Urinary bladder (tissue), 4 donors: ENCODE measurements at regions not wholly inside any gene's neighbourhood (a gene's known extent, or its start where the extent isn't known, plus 50 kb on each side); places are given as distances from the start of the nearest gene placed in this dataset. TPM values are rescaled to one million over a fixed set of nuclear protein-coding genes. Genes with fewer than 3 reads are reported as not detected.

Experiments
- DNase-seq: peaks from one replicate; pipeline ENCODE4 v3.0.0-alpha.2; 2015; ENCODE audit errors: extremely low spot score
- H3K27ac ChIP-seq: one replicate; pipeline ENCODE4 v1.5.1; 2013; ENCODE audit warnings: low read depth, mild to moderate bottlenecking, moderate library complexity
- H3K36me3 ChIP-seq: one replicate; pipeline ENCODE4 v1.6.1; 2013; ENCODE audit warnings: mild to moderate bottlenecking, moderate library complexity; ENCODE audit not compliant: insufficient read depth
- H3K4me1 ChIP-seq: one replicate; pipeline ENCODE4 v1.6.1; 2013; ENCODE audit warnings: mild to moderate bottlenecking, moderate library complexity; ENCODE audit not compliant: insufficient read depth
- H3K4me3 ChIP-seq: one replicate; pipeline ENCODE4 v1.5.1; 2013; ENCODE audit warnings: low read depth, low read length
- WGBS: extraction: QIAGEN DNeasy Blood & Tissue Kit; methylation state at CpG from one replicate; pipeline ENCODE4 v1.1.7; 2013; 5-methylcytosine and 5-hydroxymethylcytosine counted together
- small RNA-seq: library from RNA; depleted of rRNA; stranded (forward); fragments of <200 nt; gene quantifications from one replicate; pipeline ENCODE3, GENCODE V24; 2014
- donor health status: healthy with polysubstance abuse.
- donor health status: healthy.

DNA sequence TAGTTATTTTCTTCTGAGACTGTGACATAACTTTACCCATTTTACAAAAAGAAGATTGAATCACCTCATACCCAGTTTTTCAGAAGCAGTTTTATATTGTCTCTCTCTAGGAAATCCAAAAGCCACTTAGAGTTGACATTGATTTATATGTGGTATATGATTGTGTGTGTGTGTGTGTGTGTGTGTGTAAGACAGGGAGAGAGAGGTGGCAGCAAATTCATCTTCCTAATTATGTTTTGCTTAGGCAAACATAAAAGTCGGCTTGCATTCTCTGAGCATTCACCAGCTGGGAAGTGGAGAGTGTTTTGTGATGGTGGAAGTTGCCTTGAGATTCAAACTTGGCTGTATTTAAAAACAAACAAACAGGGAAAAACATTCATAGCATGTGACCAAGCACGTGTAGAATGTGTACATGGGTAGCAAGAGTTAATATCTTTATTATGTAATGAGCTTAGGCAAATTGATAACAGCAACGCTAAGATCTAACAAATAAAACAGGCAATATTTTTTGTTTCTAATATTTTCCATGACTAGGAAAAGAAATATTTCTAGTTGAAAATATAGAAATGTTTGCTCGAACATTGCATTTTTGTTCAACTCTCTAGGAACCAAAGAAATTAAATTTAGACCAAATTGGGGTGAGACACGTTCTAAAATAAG lies 64.4 kb upstream of the IGF1R start:
- Histone ChIP-seq H3K27ac (no peak overlapping the region), H3K4me3 (no peak overlapping the region), H3K4me1 (no peaks in the 10 kb centered on the region), H3K36me3 (no peaks in the 10 kb centered on the region)
- WGBS = 52% methylated on average over 5 of the region's 5 CpGs
- DNase-seq = no peak

DNA sequence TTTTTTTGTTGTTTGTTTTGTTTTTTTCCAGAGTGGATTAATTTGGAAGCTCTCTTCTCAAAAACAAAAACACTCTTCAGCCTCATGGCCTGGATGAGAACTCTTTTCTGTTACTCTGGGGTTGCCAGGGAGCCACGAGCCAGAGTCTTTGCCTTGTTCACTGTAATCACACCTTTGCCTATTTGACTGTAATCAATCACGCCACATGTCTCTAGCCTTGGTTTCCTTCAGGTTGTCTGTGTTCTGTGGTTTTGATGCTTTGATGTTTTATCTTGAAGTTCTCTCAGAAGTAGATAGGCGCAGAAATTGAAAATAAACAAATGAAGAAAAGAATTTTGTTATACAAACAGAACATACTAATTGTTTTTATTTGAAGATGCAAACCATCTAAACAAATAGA lies 62.3 kb upstream of the IGF1R start:
- DNase-seq = no peak
- no peaks in the 10 kb centered on the region for H3K36me3 ChIP-seq
- H3K27ac ChIP-seq = no peak overlapping the region
- 59% methylated on average over 3 of the region's 3 CpGs for WGBS
- H3K4me3 ChIP-seq = no peak overlapping the region
- H3K4me1 ChIP-seq = no peaks in the 10 kb centered on the region

DNA sequence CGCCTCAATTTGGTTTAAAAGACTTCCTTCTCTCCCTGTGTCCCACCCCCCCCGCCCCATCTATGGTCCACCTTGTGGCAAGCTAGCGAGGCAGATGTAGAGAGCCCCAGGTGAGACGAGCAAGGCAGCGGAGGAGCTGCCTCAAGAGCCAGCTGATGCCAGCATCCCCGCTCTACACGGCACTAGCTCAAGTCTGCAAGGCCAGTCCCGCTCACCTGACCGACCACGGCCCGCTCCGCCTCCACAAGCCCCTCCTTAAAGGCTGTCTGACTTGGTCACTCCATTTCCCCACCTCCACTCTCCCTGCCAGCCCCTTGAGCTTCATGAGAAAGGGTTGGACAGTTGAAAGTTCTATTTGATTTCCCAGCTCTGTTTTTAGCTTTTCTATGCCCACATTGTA lies 56.2 kb upstream of the IGF1R start:
- H3K4me3 ChIP-seq = no peak overlapping the region
- WGBS = 85% methylated on average over 12 of the region's 12 CpGs
- no peaks in the 10 kb centered on the region for H3K36me3 ChIP-seq
- no peaks in the 10 kb centered on the region for H3K4me1 ChIP-seq
- DNase-seq = no peak
- no peak overlapping the region for H3K27ac ChIP-seq

DNA sequence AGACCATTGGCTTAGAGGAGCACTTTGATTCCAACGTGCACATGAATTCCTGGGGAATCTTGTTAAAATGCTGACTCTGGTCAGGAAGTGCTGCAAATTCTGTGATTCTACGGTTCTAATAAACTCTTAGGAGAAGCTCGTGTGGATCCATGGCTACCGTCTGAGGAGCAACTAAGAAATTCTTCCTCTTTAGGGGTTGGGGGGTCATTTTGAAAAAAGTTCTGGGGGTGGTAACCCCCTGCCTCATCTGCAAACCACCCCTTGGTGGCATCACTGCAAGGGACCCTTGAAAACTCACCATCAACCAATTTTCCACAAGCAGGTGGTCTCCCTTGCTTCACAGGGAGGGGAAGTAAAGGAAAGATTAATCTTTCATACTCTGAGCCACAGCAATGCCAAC lies 52.2 kb upstream of the IGF1R start:
- Histone ChIP-seq H3K4me3 (no peak overlapping the region), H3K36me3 (no peaks in the 10 kb centered on the region), H3K4me1 (no peaks in the 10 kb centered on the region), H3K27ac (no peak overlapping the region)
- DNase-seq = no peak
- 67% methylated on average over 4 of the region's 4 CpGs for WGBS

DNA sequence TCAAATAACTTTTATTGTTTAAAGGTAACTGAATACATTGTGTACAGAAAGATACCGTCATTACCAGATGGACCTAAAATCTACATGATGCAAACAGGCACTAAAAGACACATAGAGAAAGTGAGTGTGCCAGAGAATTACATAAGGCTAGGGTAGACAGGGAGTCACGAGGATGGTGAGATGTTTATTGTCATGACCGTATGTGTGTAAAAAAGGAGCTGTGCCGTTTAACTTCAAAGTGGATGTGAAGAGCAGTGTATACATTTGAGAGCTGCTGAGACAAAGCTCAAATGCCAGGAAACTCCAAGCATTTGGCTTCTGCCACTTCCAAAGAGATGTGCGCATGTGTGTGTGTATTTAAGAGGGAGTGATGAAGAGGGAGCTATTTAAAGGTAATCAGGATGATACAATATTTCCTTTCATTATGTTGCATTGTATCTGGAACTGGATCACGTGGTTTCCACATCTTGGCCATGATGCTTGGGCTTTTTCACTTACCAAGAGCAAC lies 51.4 kb upstream of the IGF1R start:
- Histone ChIP-seq H3K36me3 (no peaks in the 10 kb centered on the region), H3K4me3 (no peak overlapping the region), H3K27ac (no peak overlapping the region), H3K4me1 (no peaks in the 10 kb centered on the region)
- WGBS = 16% methylated on average over 6 of the region's 6 CpGs
- no peak for DNase-seq

DNA sequence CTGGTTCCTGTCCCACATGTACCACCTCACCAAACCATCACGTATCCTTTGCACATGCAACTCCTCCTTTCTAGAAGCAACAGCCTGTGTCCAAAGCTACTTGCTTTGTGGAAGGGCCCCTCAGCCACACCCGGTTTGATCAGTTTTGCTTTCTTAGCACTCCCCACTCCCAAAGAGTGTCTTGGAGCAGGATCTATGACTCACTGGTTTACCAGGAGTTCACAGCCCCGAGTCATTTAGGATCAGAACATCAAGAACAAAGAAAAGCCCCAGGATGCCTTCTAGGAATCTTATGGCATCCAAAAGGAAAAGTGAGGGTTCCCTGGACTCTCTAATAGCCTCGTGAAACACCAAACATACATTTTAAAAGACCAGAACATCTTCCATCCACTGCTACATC lies 50.7 kb upstream of the IGF1R start:
- no peaks in the 10 kb centered on the region for H3K36me3 ChIP-seq
- no peaks in the 10 kb centered on the region for H3K4me1 ChIP-seq
- no peak overlapping the region for H3K4me3 ChIP-seq
- no peak overlapping the region for H3K27ac ChIP-seq
- WGBS = 54% methylated on average over 4 of the region's 4 CpGs
- DNase-seq = no peak

Small RNA genes lying in the stretch of these regions (small RNA-seq; reads per million reads assigned to genes)
- not detected for gene AC022523.2
- gene RF00026 = not detected
- not detected for gene RNU6-1186P
